ENCODE measurements at regions not wholly inside any gene's neighbourhood (a gene's known extent, or its start where the extent isn't known, plus 50 kb on each side); places are given as distances from the start of the nearest gene placed in this dataset.

- no peaks in the 10 kb centered on the region for H3K4me1 ChIP-seq (ENCODE audit: insufficient read depth, low read length)
- Mint-ChIP-seq H3K9me3 (peaks cover 0 to 3% (median 0%) of the 10 kb centered on the region in 8 donors), H3K4me3 (no peak overlapping the region), H3K27ac (no peak overlapping the region), H3K36me3 (no peaks in the 10 kb centered on the region), H3K27me3 (peaks cover 0 to 7% of the 10 kb centered on the region in 2 donors), H3K4me1 (no peaks in the 10 kb centered on the region)
- H3K9me3 ChIP-seq (ENCODE audit: control insufficient read depth in 1 of 2, low read length in 2 of 2), result no peaks in the 10 kb centered on the region
- intact Hi-C loops (cut with micrococcal nuclease), result no loop called here
- no peaks in the 10 kb centered on the region for H3K27me3 ChIP-seq (ENCODE audit: insufficient read depth, low read length)
- no peak for DNase-seq
- ChIA-PET CTCF (ENCODE audit: partially characterized antibody) (no interaction called here), POLR2A (ENCODE audit: partially characterized antibody) (no interaction called here)
- no peak overlapping the region for H3K4me3 ChIP-seq (ENCODE audit: low read length in 2 of 2)
- H3K27ac ChIP-seq (ENCODE audit: low read depth, low read length), result no peak overlapping the region
- no peaks in the 10 kb centered on the region for H3K36me3 ChIP-seq (ENCODE audit: insufficient read depth, low read length)
Measured at GRCh38 chr22:34976474-34976873, 89.5 kb upstream of the ISX start.

- POLR2A ChIA-PET (ENCODE audit: partially characterized antibody), result no interaction called here
- Mint-ChIP-seq H3K27me3 (peaks cover 2 to 8% of the 10 kb centered on the region in 2 donors), H3K9me3 (peaks cover 0 to 3% (median 0%) of the 10 kb centered on the region in 8 donors), H3K27ac (no peak overlapping the region), H3K4me3 (no peak overlapping the region), H3K4me1 (no peaks in the 10 kb centered on the region), H3K36me3 (no peaks in the 10 kb centered on the region)
- no peak for DNase-seq
- intact Hi-C loops (cut with micrococcal nuclease), result no loop called here
- Histone ChIP-seq H3K27ac (ENCODE audit: low read depth, low read length) (no peak overlapping the region), H3K9me3 (ENCODE audit: control insufficient read depth in 1 of 2, low read length in 2 of 2) (no peaks in the 10 kb centered on the region), H3K4me3 (ENCODE audit: low read length in 2 of 2) (no peak overlapping the region), H3K36me3 (ENCODE audit: insufficient read depth, low read length) (no peaks in the 10 kb centered on the region), H3K27me3 (ENCODE audit: insufficient read depth, low read length) (no peaks in the 10 kb centered on the region), H3K4me1 (ENCODE audit: insufficient read depth, low read length) (no peaks in the 10 kb centered on the region)
- CTCF ChIA-PET (ENCODE audit: partially characterized antibody), result no interaction called here
Measured at GRCh38 chr22:34976886-34977285, 89.1 kb upstream of the ISX start.

- H3K27me3 ChIP-seq (ENCODE audit: insufficient read depth, low read length), result no peaks in the 10 kb centered on the region
- no peak overlapping the region for H3K4me3 Mint-ChIP-seq
- peaks cover under 1 to 5% of the 10 kb centered on the region in 2 donors for H3K27me3 Mint-ChIP-seq
- H3K36me3 Mint-ChIP-seq, result no peaks in the 10 kb centered on the region
- H3K27ac Mint-ChIP-seq, result no peak overlapping the region
- no peaks in the 10 kb centered on the region for H3K36me3 ChIP-seq (ENCODE audit: insufficient read depth, low read length)
- CTCF ChIA-PET (ENCODE audit: partially characterized antibody), result no interaction called here
- H3K4me1 Mint-ChIP-seq, result no peaks in the 10 kb centered on the region
- H3K4me3 ChIP-seq (ENCODE audit: low read length in 2 of 2), result no peak overlapping the region
- H3K27ac ChIP-seq (ENCODE audit: low read depth, low read length), result no peak overlapping the region
- intact Hi-C loops (cut with micrococcal nuclease), result no loop called here
- H3K4me1 ChIP-seq (ENCODE audit: insufficient read depth, low read length), result no peaks in the 10 kb centered on the region
- peaks cover 2 to 45% (median 25%) of the 10 kb centered on the region in 8 donors for H3K9me3 Mint-ChIP-seq
- POLR2A ChIA-PET (ENCODE audit: partially characterized antibody), result no interaction called here
- DNase-seq, result no peak
- peaks cover 0 to 7% of the 10 kb centered on the region in 2 donors for H3K9me3 ChIP-seq (ENCODE audit: control insufficient read depth in 1 of 2, low read length in 2 of 2)
Measured at GRCh38 chr22:34986523-34986922, 79.4 kb upstream of the ISX start.

GRCh38 chr22:34992672-34993071 lies 73.3 kb upstream of the ISX start:
- intact Hi-C loops (cut with micrococcal nuclease), result no loop called here
- no peak overlapping the region for H3K4me3 Mint-ChIP-seq
- Histone ChIP-seq H3K27me3 (ENCODE audit: insufficient read depth, low read length) (no peaks in the 10 kb centered on the region), H3K4me1 (ENCODE audit: insufficient read depth, low read length) (no peaks in the 10 kb centered on the region), H3K9me3 (ENCODE audit: control insufficient read depth in 1 of 2, low read length in 2 of 2) (no peaks in the 10 kb centered on the region), H3K4me3 (ENCODE audit: low read length in 2 of 2) (no peak overlapping the region), H3K36me3 (ENCODE audit: insufficient read depth, low read length) (no peaks in the 10 kb centered on the region), H3K27ac (ENCODE audit: low read depth, low read length) (no peak overlapping the region)
- DNase-seq, result no peak
- peaks cover 4 to 10% of the 10 kb centered on the region in 2 donors for H3K27me3 Mint-ChIP-seq
- POLR2A ChIA-PET (ENCODE audit: partially characterized antibody), result no interaction called here
- no peaks in the 10 kb centered on the region for H3K4me1 Mint-ChIP-seq
- H3K9me3 Mint-ChIP-seq, result peaks cover 0 to 13% (median 7%) of the 10 kb centered on the region in 8 donors
- H3K27ac Mint-ChIP-seq, result no peak overlapping the region
- H3K36me3 Mint-ChIP-seq, result no peaks in the 10 kb centered on the region
- CTCF ChIA-PET (ENCODE audit: partially characterized antibody), result no interaction called here

- Mint-ChIP-seq H3K27ac (no peak overlapping the region), H3K27me3 (peaks cover 4 to 10% of the 10 kb centered on the region in 2 donors), H3K36me3 (no peaks in the 10 kb centered on the region), H3K9me3 (peaks cover 0 to 4% (median 3%) of the 10 kb centered on the region in 8 donors), H3K4me1 (no peaks in the 10 kb centered on the region), H3K4me3 (no peak overlapping the region)
- POLR2A ChIA-PET (ENCODE audit: partially characterized antibody), result no interaction called here
- CTCF ChIA-PET (ENCODE audit: partially characterized antibody), result no interaction called here
- Histone ChIP-seq H3K9me3 (ENCODE audit: control insufficient read depth in 1 of 2, low read length in 2 of 2) (no peaks in the 10 kb centered on the region), H3K4me3 (ENCODE audit: low read length in 2 of 2) (no peak overlapping the region), H3K27ac (ENCODE audit: low read depth, low read length) (no peak overlapping the region), H3K27me3 (ENCODE audit: insufficient read depth, low read length) (no peaks in the 10 kb centered on the region), H3K36me3 (ENCODE audit: insufficient read depth, low read length) (no peaks in the 10 kb centered on the region), H3K4me1 (ENCODE audit: insufficient read depth, low read length) (no peaks in the 10 kb centered on the region)
- intact Hi-C loops (cut with micrococcal nuclease), result no loop called here
- DNase-seq, result no peak
Measured at GRCh38 chr22:34993548-34993947, 72.4 kb upstream of the ISX start.

GRCh38 chr22:34997633-34998299 lies 68.2 kb upstream of the ISX start:
- ChIA-PET CTCF (ENCODE audit: partially characterized antibody) (no interaction called here), POLR2A (ENCODE audit: partially characterized antibody) (no interaction called here)
- Mint-ChIP-seq H3K4me3 (no peak overlapping the region), H3K36me3 (no peaks in the 10 kb centered on the region), H3K27me3 (peaks cover 4 to 16% of the 10 kb centered on the region in 2 donors), H3K27ac (no peak overlapping the region), H3K9me3 (peaks cover 0 to 4% (median 0%) of the 10 kb centered on the region in 8 donors), H3K4me1 (no peaks in the 10 kb centered on the region)
- Histone ChIP-seq H3K36me3 (ENCODE audit: insufficient read depth, low read length) (no peaks in the 10 kb centered on the region), H3K27me3 (ENCODE audit: insufficient read depth, low read length) (no peaks in the 10 kb centered on the region), H3K27ac (ENCODE audit: low read depth, low read length) (no peak overlapping the region), H3K4me3 (ENCODE audit: low read length in 2 of 2) (no peak overlapping the region), H3K4me1 (ENCODE audit: insufficient read depth, low read length) (no peaks in the 10 kb centered on the region), H3K9me3 (ENCODE audit: control insufficient read depth in 1 of 2, low read length in 2 of 2) (no peaks in the 10 kb centered on the region)
- no peak for DNase-seq
- intact Hi-C loops (cut with micrococcal nuclease), result no loop called here

GRCh38 chr22:34998921-34999320 lies 67.0 kb upstream of the ISX start:
- Histone ChIP-seq H3K9me3 (ENCODE audit: control insufficient read depth in 1 of 2, low read length in 2 of 2) (no peaks in the 10 kb centered on the region), H3K27ac (ENCODE audit: low read depth, low read length) (no peak overlapping the region), H3K4me1 (ENCODE audit: insufficient read depth, low read length) (no peaks in the 10 kb centered on the region), H3K4me3 (ENCODE audit: low read length in 2 of 2) (no peak overlapping the region), H3K27me3 (ENCODE audit: insufficient read depth, low read length) (no peaks in the 10 kb centered on the region), H3K36me3 (ENCODE audit: insufficient read depth, low read length) (no peaks in the 10 kb centered on the region)
- H3K4me3 Mint-ChIP-seq, result no peak overlapping the region
- H3K9me3 Mint-ChIP-seq, result peaks cover 0 to 4% (median 0%) of the 10 kb centered on the region in 8 donors
- no peaks in the 10 kb centered on the region for H3K36me3 Mint-ChIP-seq
- peaks cover 2 to 15% of the 10 kb centered on the region in 2 donors for H3K27me3 Mint-ChIP-seq
- no peak overlapping the region for H3K27ac Mint-ChIP-seq
- POLR2A ChIA-PET (ENCODE audit: partially characterized antibody), result no interaction called here
- no peaks in the 10 kb centered on the region for H3K4me1 Mint-ChIP-seq
- DNase-seq, result no peak
- intact Hi-C loops (cut with micrococcal nuclease), result no loop called here
- CTCF ChIA-PET (ENCODE audit: partially characterized antibody), result no interaction called here

- no peaks in the 10 kb centered on the region for H3K27me3 ChIP-seq (ENCODE audit: insufficient read depth, low read length)
- H3K4me1 ChIP-seq (ENCODE audit: insufficient read depth, low read length), result no peaks in the 10 kb centered on the region
- Mint-ChIP-seq H3K27me3 (peaks cover 10 to 14% of the 10 kb centered on the region in 2 donors), H3K27ac (no peak overlapping the region), H3K4me3 (no peak overlapping the region), H3K36me3 (no peaks in the 10 kb centered on the region), H3K9me3 (peaks cover 0 to 1% (median 0%) of the 10 kb centered on the region in 8 donors), H3K4me1 (no peaks in the 10 kb centered on the region)
- ChIA-PET CTCF (ENCODE audit: partially characterized antibody) (no interaction called here), POLR2A (ENCODE audit: partially characterized antibody) (no interaction called here)
- no peaks in the 10 kb centered on the region for H3K9me3 ChIP-seq (ENCODE audit: control insufficient read depth in 1 of 2, low read length in 2 of 2)
- no peak overlapping the region for H3K27ac ChIP-seq (ENCODE audit: low read depth, low read length)
- no peaks in the 10 kb centered on the region for H3K36me3 ChIP-seq (ENCODE audit: insufficient read depth, low read length)
- DNase-seq, result no peak
- intact Hi-C loops (cut with micrococcal nuclease), result no loop called here
- H3K4me3 ChIP-seq (ENCODE audit: low read length in 2 of 2), result no peak overlapping the region
Measured at GRCh38 chr22:35008213-35008612, 57.7 kb upstream of the ISX start.

Data from CD4-positive, alpha-beta memory T cell (primary cell).